Endothelial cell of umbilical vein (primary cell): ENCODE measurements at regions not wholly inside any gene's neighbourhood (a gene's known extent, or its start where the extent isn't known, plus 50 kb on each side); places are given as distances from the start of the nearest gene placed in this dataset.

Source experiments
- POLR2A ChIP-seq: IDR thresholded peaks from 2 replicates; pipeline ENCODE4 v1.6.1; 2012; ENCODE audit warnings: low read depth, mild to moderate bottlenecking, control low read depth, low read length
- TF ChIP-seq, protein P1 (sequence below): IDR thresholded peaks from 2 replicates; pipeline ENCODE4 v1.6.1; 2011; ENCODE audit not compliant: insufficient read depth, insufficient read length
- TF ChIP-seq, protein P2 (sequence below), 2 donors: IDR thresholded peaks; 1 replicate in 1 of 2; 2 replicates in 1 of 2; pipeline ENCODE4 v1.5.1; 2011; ENCODE audit warnings: low read length in 2 of 2, mild to moderate bottlenecking in 2 of 2, moderate library complexity in 2 of 2, control low read depth in 1 of 2, inconsistent platforms in 1 of 2, low read depth in 1 of 2; ENCODE audit not compliant: insufficient read depth in 1 of 2; ENCODE audit errors: extremely low read depth in 1 of 2

DNA sequence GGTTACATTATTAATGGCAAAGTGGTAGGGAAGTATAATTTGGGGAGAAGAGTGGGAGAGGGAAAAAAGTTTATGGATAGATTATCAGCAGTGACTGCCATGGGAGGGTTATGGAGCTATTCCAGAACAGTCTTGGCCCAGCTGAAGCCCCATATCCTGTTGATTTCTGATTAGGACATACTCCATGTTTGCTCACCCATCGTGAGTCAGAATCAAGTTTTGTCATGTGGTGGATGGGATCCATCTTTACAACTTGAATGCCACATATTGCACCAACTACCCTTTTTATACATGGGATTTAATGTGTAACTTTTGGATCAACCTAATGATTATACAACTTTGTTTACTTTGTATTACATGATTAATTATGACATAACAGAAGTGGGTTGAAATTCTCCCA, 217.0 kb downstream of the HAO1 start:
- TF ChIP-seq, protein P1, sequence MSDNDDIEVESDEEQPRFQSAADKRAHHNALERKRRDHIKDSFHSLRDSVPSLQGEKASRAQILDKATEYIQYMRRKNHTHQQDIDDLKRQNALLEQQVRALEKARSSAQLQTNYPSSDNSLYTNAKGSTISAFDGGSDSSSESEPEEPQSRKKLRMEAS, result no peak
- TF ChIP-seq, protein P2, sequence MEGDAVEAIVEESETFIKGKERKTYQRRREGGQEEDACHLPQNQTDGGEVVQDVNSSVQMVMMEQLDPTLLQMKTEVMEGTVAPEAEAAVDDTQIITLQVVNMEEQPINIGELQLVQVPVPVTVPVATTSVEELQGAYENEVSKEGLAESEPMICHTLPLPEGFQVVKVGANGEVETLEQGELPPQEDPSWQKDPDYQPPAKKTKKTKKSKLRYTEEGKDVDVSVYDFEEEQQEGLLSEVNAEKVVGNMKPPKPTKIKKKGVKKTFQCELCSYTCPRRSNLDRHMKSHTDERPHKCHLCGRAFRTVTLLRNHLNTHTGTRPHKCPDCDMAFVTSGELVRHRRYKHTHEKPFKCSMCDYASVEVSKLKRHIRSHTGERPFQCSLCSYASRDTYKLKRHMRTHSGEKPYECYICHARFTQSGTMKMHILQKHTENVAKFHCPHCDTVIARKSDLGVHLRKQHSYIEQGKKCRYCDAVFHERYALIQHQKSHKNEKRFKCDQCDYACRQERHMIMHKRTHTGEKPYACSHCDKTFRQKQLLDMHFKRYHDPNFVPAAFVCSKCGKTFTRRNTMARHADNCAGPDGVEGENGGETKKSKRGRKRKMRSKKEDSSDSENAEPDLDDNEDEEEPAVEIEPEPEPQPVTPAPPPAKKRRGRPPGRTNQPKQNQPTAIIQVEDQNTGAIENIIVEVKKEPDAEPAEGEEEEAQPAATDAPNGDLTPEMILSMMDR (IDR thresholded peaks at IDR 0.05; ENCODE audit: extremely low read depth in 1 of 2, insufficient read depth in 1 of 2, low read depth in 1 of 2, low read length in 2 of 2), result no peak
- no peak for TF ChIP-seq POLR2A
